Fibroblast of skin of scalp (primary cell): ENCODE measurements at regions not wholly inside any gene's neighbourhood (a gene's known extent, or its start where the extent isn't known, plus 50 kb on each side); places are given as distances from the start of the nearest gene placed in this dataset.

ENCODE experiments used
- DNase-seq: peaks from one replicate; pipeline ENCODE4 v3.0.0-alpha.2; 2013

- DNase-seq: no peak
Observed at GRCh38 chr5:167315762-167316161, 975.7 kb upstream of the WWC1 start.

- no peak for DNase-seq
Observed at GRCh38 chr5:167317884-167318283, 973.6 kb upstream of the WWC1 start.

GRCh38 chr5:167319243-167319642, 972.2 kb upstream of the WWC1 start:
- no peak for DNase-seq

- no peak for DNase-seq
Observed at GRCh38 chr5:167320019-167320418, 971.4 kb upstream of the WWC1 start.

GRCh38 chr5:167332309-167332708, 959.1 kb upstream of the WWC1 start:
- no peak for DNase-seq

- DNase-seq: no peak
Observed at GRCh38 chr5:167336161-167336560, 955.3 kb upstream of the WWC1 start.

- DNase-seq: no peak
Observed at GRCh38 chr5:167339205-167339604, 952.2 kb upstream of the WWC1 start.

GRCh38 chr5:167346461-167346860, 945.0 kb upstream of the WWC1 start:
- DNase-seq: no peak

GRCh38 chr5:167348251-167348926, 943.1 kb upstream of the WWC1 start:
- DNase-seq: no peak

- DNase-seq: no peak
Observed at GRCh38 chr5:167348980-167349379, 942.5 kb upstream of the WWC1 start.

- no peak for DNase-seq
Observed at GRCh38 chr5:167351316-167351715, 940.1 kb upstream of the WWC1 start.

GRCh38 chr5:167352801-167353200, 938.6 kb upstream of the WWC1 start:
- no peak for DNase-seq

- no peak for DNase-seq
Observed at GRCh38 chr5:167355346-167355745, 936.1 kb upstream of the WWC1 start.

GRCh38 chr5:167356374-167356773, 935.1 kb upstream of the WWC1 start:
- DNase-seq: no peak

GRCh38 chr5:167358868-167359492, 932.5 kb upstream of the WWC1 start:
- DNase-seq: no peak

GRCh38 chr5:167361795-167362194, 929.6 kb upstream of the WWC1 start:
- DNase-seq: no peak

- DNase-seq: no peak
Observed at GRCh38 chr5:167363065-167363464, 928.4 kb upstream of the WWC1 start.

GRCh38 chr5:167375125-167375524, 916.3 kb upstream of the WWC1 start:
- DNase-seq: no peak

GRCh38 chr5:167378894-167379723, 912.3 kb upstream of the WWC1 start:
- DNase-seq: no peak

- no peak for DNase-seq
Observed at GRCh38 chr5:167381457-167381856, 910.0 kb upstream of the WWC1 start.

GRCh38 chr5:167389537-167389936, 901.9 kb upstream of the WWC1 start:
- peak; percentile 85 for DNase-seq

GRCh38 chr5:167391286-167391685, 900.2 kb upstream of the WWC1 start:
- peak; percentile 4 for DNase-seq

GRCh38 chr5:167392240-167392639, 899.2 kb upstream of the WWC1 start:
- DNase-seq: no peak

GRCh38 chr5:167393358-167393757, 898.1 kb upstream of the WWC1 start:
- no peak for DNase-seq
